ENCODE measurements at regions not wholly inside any gene's neighbourhood (a gene's known extent, or its start where the extent isn't known, plus 50 kb on each side); places are given as distances from the start of the nearest gene placed in this dataset.

DNA sequence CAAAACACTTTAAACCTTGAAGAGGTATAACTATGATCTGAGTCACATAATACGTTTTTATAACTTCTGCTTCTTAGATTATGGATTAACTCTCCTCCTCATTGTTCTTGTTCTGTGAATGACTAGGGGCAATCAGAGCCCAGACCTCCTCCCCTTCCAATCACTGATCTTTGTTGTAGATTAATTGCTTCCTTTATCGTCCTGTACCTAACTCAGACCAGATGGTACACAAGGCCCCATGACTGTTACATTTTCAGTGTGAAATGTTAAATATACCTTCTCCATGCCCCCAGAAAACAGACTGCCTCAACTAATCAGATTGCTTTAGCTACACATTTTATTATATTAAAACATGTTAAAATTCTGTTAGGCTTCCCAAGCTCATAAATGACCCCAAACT lies 211.7 kb downstream of the RNF152 start:
- TF ChIP-seq, protein P1, sequence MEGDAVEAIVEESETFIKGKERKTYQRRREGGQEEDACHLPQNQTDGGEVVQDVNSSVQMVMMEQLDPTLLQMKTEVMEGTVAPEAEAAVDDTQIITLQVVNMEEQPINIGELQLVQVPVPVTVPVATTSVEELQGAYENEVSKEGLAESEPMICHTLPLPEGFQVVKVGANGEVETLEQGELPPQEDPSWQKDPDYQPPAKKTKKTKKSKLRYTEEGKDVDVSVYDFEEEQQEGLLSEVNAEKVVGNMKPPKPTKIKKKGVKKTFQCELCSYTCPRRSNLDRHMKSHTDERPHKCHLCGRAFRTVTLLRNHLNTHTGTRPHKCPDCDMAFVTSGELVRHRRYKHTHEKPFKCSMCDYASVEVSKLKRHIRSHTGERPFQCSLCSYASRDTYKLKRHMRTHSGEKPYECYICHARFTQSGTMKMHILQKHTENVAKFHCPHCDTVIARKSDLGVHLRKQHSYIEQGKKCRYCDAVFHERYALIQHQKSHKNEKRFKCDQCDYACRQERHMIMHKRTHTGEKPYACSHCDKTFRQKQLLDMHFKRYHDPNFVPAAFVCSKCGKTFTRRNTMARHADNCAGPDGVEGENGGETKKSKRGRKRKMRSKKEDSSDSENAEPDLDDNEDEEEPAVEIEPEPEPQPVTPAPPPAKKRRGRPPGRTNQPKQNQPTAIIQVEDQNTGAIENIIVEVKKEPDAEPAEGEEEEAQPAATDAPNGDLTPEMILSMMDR (optimal IDR thresholded peaks at IDR 0.05 in 1 of 3, IDR thresholded peaks at IDR 0.05 in 1 of 3, conservative IDR thresholded peaks at IDR 0.05 in 1 of 3; ENCODE audit: extremely low read depth in 1 of 3, insufficient read depth in 2 of 3, low read length in 3 of 3): no peak
- TF ChIP-seq EZH2 (IDR thresholded peaks at IDR 0.05; ENCODE audit: low read length): no peak

All from keratinocyte (primary cell).